Right lobe of liver (tissue), 4 donors: ENCODE measurements at regions not wholly inside any gene's neighbourhood (a gene's known extent, or its start where the extent isn't known, plus 50 kb on each side); places are given as distances from the start of the nearest gene placed in this dataset.

Experiments
- CTCF ChIP-seq, 4 donors: fragments of 200-600 bp in 3 of 4; fragments of 450-650 bp in 1 of 4; IDR thresholded peaks; one replicate each; pipeline versions ENCODE4 v1.5.1 to v1.8.0; 2016 to 2022; ENCODE audit warnings: antibody characterized with exemption in 4 of 4, mild to moderate bottlenecking in 2 of 4
- POLR2A ChIP-seq: fragments of 450-650 bp; IDR thresholded peaks from one replicate; pipeline ENCODE4 v1.6.1; 2017; ENCODE audit warnings: antibody characterized with exemption, mild to moderate bottlenecking
- donor health status: DM: no; HTN: no; CAD: no.
- donor health status: DM: no; HTN: no; CAD: no.
- donor health status: DM: no; HTN: yes; CAD: no.

GRCh38 chr10:85408388-85408787 is 958.2 kb downstream of the GRID1 start:
- TF ChIP-seq CTCF (IDR thresholded peaks at IDR 0.05) (no peak), POLR2A (no peak)
